Mammary epithelial cell (primary cell): ENCODE measurements at regions not wholly inside any gene's neighbourhood (a gene's known extent, or its start where the extent isn't known, plus 50 kb on each side); places are given as distances from the start of the nearest gene placed in this dataset.

Experiments
- CTCF ChIP-seq, 2 donors: IDR thresholded peaks in 1 of 2; conservative IDR thresholded peaks in 1 of 2; 2 replicates each; pipeline ENCODE4 v1.5.1; 2011 to 2012; ENCODE audit warnings: inconsistent platforms in 2 of 2, low read length in 2 of 2, mild to moderate bottlenecking in 2 of 2, control low read depth in 1 of 2, low read depth in 1 of 2; ENCODE audit not compliant: insufficient read depth in 1 of 2; ENCODE audit errors: extremely low read depth in 1 of 2
- EZH2 ChIP-seq: IDR thresholded peaks from 2 replicates; pipeline ENCODE4 v1.6.1; 2012; ENCODE audit warnings: low read length, inconsistent platforms, borderline replicate concordance

DNA sequence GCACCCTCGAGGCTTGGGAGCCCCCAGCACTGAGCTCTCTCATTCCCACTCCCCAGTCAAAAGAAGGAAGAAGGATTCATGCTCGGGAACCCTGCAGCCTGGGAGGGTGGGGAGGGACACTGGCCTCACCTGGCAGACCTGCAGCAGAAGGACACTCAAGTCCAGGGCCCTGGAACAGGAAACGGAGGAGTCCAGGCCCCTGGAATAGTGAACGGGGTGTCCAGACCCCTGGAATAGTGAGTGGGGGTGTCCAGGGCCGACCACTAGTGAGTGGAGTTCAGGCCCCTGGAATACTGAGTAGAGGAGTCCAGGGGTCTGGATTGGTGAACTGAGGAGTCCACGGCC is 292.5 kb downstream of the NDUFA10 start:
- TF ChIP-seq CTCF (conservative IDR thresholded peaks at IDR 0.05 in 1 of 2, IDR thresholded peaks at IDR 0.05 in 1 of 2; ENCODE audit: extremely low read depth in 1 of 2, insufficient read depth in 1 of 2, low read depth in 1 of 2, low read length in 2 of 2) (no peak), EZH2 (no peak)
